ENCODE measurements at regions not wholly inside any gene's neighbourhood (a gene's known extent, or its start where the extent isn't known, plus 50 kb on each side); places are given as distances from the start of the nearest gene placed in this dataset.

- no peak for TF ChIP-seq CTCF (IDR thresholded peaks at IDR 0.05)
- TF ChIP-seq EZH2 (IDR thresholded peaks at IDR 0.05; ENCODE audit: borderline replicate concordance, insufficient read depth, low read depth, low read length, poor library complexity, severe bottlenecking), result no peak
Observed at GRCh38 chrX:9130031-9130430, 96.1 kb upstream of the FAM9B start.

All from B cell (primary cell).